AG10803 (cell line): ENCODE measurements at regions not wholly inside any gene's neighbourhood (a gene's known extent, or its start where the extent isn't known, plus 50 kb on each side); places are given as distances from the start of the nearest gene placed in this dataset.

Experiments
- DNase-seq: peaks from one replicate; pipeline ENCODE4 v3.0.0; 2010; ENCODE audit warnings: low read depth
- H3K4me3 ChIP-seq: 2 replicates; pipeline ENCODE4 v1.5.1; 2011; ENCODE audit warnings: mild to moderate bottlenecking, low read length, control low read depth
- TF ChIP-seq, protein P1 (sequence below): conservative IDR thresholded peaks from 2 replicates; pipeline ENCODE4 v1.5.1; 2011; ENCODE audit warnings: mild to moderate bottlenecking, low read length, control low read depth, inconsistent platforms

- TF ChIP-seq, protein P1, sequence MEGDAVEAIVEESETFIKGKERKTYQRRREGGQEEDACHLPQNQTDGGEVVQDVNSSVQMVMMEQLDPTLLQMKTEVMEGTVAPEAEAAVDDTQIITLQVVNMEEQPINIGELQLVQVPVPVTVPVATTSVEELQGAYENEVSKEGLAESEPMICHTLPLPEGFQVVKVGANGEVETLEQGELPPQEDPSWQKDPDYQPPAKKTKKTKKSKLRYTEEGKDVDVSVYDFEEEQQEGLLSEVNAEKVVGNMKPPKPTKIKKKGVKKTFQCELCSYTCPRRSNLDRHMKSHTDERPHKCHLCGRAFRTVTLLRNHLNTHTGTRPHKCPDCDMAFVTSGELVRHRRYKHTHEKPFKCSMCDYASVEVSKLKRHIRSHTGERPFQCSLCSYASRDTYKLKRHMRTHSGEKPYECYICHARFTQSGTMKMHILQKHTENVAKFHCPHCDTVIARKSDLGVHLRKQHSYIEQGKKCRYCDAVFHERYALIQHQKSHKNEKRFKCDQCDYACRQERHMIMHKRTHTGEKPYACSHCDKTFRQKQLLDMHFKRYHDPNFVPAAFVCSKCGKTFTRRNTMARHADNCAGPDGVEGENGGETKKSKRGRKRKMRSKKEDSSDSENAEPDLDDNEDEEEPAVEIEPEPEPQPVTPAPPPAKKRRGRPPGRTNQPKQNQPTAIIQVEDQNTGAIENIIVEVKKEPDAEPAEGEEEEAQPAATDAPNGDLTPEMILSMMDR, result no peak
- H3K4me3 ChIP-seq, result no peak overlapping the region
- no peak for DNase-seq
Measured at GRCh38 chr10:62710182-62710581, 94.3 kb upstream of the ADO start.

DNA sequence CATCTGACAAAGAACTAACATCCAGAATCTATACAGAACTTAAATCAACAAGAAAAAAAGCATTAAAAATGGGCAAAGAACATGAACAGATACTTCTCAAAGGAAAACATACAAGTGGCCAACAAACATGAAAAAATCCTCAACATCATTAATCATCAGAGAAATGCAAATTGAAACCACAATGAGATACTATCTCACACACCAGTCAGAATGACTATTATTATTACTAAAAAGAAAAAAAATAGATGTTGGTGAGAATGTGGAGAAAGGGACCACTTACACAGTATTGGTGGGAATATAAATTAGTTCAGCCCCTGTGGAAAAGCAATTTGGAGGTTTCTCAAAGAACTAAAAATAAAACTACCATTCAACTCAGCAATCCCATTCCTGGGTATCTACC lies 89.1 kb upstream of the ADO start:
- DNase-seq, result no peak
- H3K4me3 ChIP-seq, result no peak overlapping the region
- TF ChIP-seq, protein P1, result no peak

- TF ChIP-seq, protein P1, result no peak
- H3K4me3 ChIP-seq, result no peak overlapping the region
- DNase-seq, result no peak
Measured at GRCh38 chr10:62718585-62718984, 85.9 kb upstream of the ADO start.

- DNase-seq, result no peak
- TF ChIP-seq, protein P1, result no peak
- no peak overlapping the region for H3K4me3 ChIP-seq
Measured at GRCh38 chr10:62719061-62719460, 85.5 kb upstream of the ADO start.

- no peak overlapping the region for H3K4me3 ChIP-seq
- TF ChIP-seq, protein P1, result no peak
- DNase-seq, result no peak
Measured at GRCh38 chr10:62721687-62722086, 82.8 kb upstream of the ADO start.

DNA sequence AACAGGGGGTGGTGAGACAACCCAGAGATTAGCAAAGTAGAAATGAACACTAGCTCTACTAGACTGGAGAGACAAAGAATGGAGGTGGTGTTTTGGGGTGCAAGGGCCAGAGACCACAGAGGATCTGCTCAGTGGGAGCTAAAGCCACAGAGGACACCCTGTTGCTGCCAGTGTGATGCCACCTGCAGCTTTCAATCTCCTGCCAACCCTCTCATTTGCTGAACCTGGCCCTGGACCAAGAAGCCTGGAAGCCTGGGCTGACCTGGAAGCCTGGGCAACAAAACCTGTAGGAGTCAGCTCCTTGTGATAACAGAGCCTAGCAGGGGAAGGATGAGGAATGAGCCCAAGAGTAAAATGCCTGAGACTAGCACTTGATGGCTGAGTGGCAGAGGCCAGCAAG lies 81.1 kb upstream of the ADO start:
- TF ChIP-seq, protein P1, result no peak
- no peak for DNase-seq
- no peak overlapping the region for H3K4me3 ChIP-seq

DNA sequence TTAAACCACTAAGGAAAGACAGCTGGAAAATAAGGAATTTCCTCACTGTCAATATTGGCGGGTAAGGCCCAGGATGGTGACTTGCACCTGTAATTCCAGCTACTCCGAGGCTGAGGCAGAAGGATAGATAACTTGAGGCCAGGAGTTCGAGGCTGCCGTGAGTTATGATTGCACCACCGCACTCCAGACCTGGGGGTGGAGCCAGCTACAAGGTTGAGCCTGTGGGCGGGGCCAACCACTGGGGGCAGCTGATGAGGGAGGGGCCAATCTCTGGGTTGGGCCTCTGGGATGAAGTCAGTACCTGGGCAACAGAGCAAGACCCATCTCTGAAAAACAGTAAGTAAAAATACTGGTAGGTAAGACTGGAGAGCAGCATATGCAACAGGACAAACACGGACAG lies 80.1 kb upstream of the ADO start:
- DNase-seq, result no peak
- no peak overlapping the region for H3K4me3 ChIP-seq
- TF ChIP-seq, protein P1, result no peak
